K562 (cell line): ENCODE measurements at regions not wholly inside any gene's neighbourhood (a gene's known extent, or its start where the extent isn't known, plus 50 kb on each side); places are given as distances from the start of the nearest gene placed in this dataset.

Experiments
- BACH1 ChIP-seq: fragments of 200-800 bp; sonication (Bioruptor generic); IDR thresholded peaks from 2 replicates; pipeline ENCODE4 v1.6.1; 2016; ENCODE audit warnings: missing genetic modification characterization, missing compliant biosample characterization
- CBFA2T3 ChIP-seq: fragments of 450-650 bp; IDR thresholded peaks from 2 replicates; pipeline ENCODE4 v1.6.1; 2017
- CREM ChIP-seq: IDR thresholded peaks from 2 replicates; pipeline ENCODE4 v1.6.1; 2014; ENCODE audit warnings: antibody characterized with exemption, low read depth
- FOSL1 ChIP-seq: fragments of 200-800 bp; sonication (Bioruptor generic); conservative IDR thresholded peaks from 2 replicates; pipeline ENCODE4 v1.6.1; 2016; ENCODE audit warnings: missing genetic modification characterization, missing compliant biosample characterization
- HDGF ChIP-seq: fragments of 450-650 bp; IDR thresholded peaks from 2 replicates; pipeline ENCODE4 v1.6.1; 2016
- IRF1 ChIP-seq: sonication (generic); formaldehyde crosslinking; IDR thresholded peaks from 2 replicates; pipeline ENCODE4 v1.8.0; 2022; ENCODE audit warnings: missing genetic modification reagents, mild to moderate bottlenecking, borderline replicate concordance
- LCOR ChIP-seq: sonication (generic); formaldehyde crosslinking; IDR thresholded peaks from 2 replicates; pipeline ENCODE4 v1.8.0; 2022; ENCODE audit warnings: mild to moderate bottlenecking, missing genetic modification reagents
- MAZ ChIP-seq, 2 experiments: fragments of 450-650 bp in 1 of 2; sonication (generic) in 1 of 2; formaldehyde crosslinking; IDR thresholded peaks in 1 of 2; conservative IDR thresholded peaks in 1 of 2; 2 replicates each; pipeline versions ENCODE4 v1.4.0 to v1.5.0; 2020; ENCODE audit warnings: mild to moderate bottlenecking in 1 of 2, missing genetic modification reagents in 1 of 2
- MEF2A ChIP-seq: IDR thresholded peaks from 2 replicates; pipeline ENCODE4 v1.6.1; 2011; ENCODE audit warnings: low read depth, mild to moderate bottlenecking, low read length, moderate library complexity; ENCODE audit not compliant: control insufficient read depth
- NFRKB ChIP-seq: fragments of 450-650 bp; IDR thresholded peaks from 2 replicates; pipeline ENCODE4 v1.6.1; 2016; ENCODE audit warnings: low read depth
- NRF1 ChIP-seq, 2 experiments: fragments of 450-650 bp; IDR thresholded peaks in 1 of 2; conservative IDR thresholded peaks in 1 of 2; 2 replicates each; pipeline ENCODE4 v1.6.1; 2014; ENCODE audit warnings: mild to moderate bottlenecking in 2 of 2
- PATZ1 ChIP-seq: fragments of 250-450 bp; sonication (Bioruptor Pico); IDR thresholded peaks from 2 replicates; pipeline ENCODE4 v1.5.0; 2020; ENCODE audit warnings: mild to moderate bottlenecking, borderline replicate concordance
- RFX1 ChIP-seq: fragments of 450-650 bp; IDR thresholded peaks from 2 replicates; pipeline ENCODE4 v1.6.1; 2016; ENCODE audit warnings: mild to moderate bottlenecking, moderate library complexity
- SLC30A9 ChIP-seq: fragments of 250-450 bp; sonication (Bioruptor Pico); IDR thresholded peaks from 2 replicates; pipeline ENCODE4 v1.8.0; 2022; ENCODE audit warnings: mild to moderate bottlenecking, moderate library complexity
- THAP7 ChIP-seq: fragments of 250-450 bp; sonication (Bioruptor Pico); IDR thresholded peaks from 2 replicates; pipeline ENCODE4 v1.5.0; 2021
- ZBTB34 ChIP-seq: fragments of 250-450 bp; sonication (Bioruptor Pico); IDR thresholded peaks from 2 replicates; pipeline ENCODE4 v1.8.0; 2021; ENCODE audit warnings: mild to moderate bottlenecking, moderate library complexity
- ZEB2 ChIP-seq: fragments of 450-650 bp; IDR thresholded peaks from 2 replicates; pipeline ENCODE4 v1.6.1; 2016
- ZFX ChIP-seq: sonication (generic); formaldehyde crosslinking; IDR thresholded peaks from 2 replicates; pipeline ENCODE4 v1.8.0; 2022; ENCODE audit warnings: mild to moderate bottlenecking, missing genetic modification reagents, moderate library complexity
- ZNF644 ChIP-seq: fragments of 200-800 bp; sonication (Bioruptor generic); IDR thresholded peaks from 2 replicates; pipeline ENCODE4 v1.6.1; 2016; ENCODE audit warnings: low read depth, missing genetic modification characterization, missing compliant biosample characterization
- TF ChIP-seq, protein P1 (sequence below): fragments of 450-650 bp; formaldehyde crosslinking; IDR thresholded peaks from 2 replicates; pipeline ENCODE4 v1.4.0; 2020; ENCODE audit warnings: mild to moderate bottlenecking, moderate library complexity
- TF ChIP-seq, protein P2 (sequence below): fragments of 450-650 bp; conservative IDR thresholded peaks from 2 replicates; pipeline ENCODE4 v1.6.1; 2016; ENCODE audit warnings: missing genetic modification characterization, low read depth, mild to moderate bottlenecking, control low read depth, missing compliant biosample characterization

GRCh38 chr3:197394464-197395321 is 96.3 kb upstream of the DLG1 start (continued):
- TF ChIP-seq SLC30A9 (CRISPR knock-in tag) (no peak), FOSL1 (tag) (peak; percentile 99), ZBTB34 (no peak), MEF2A (no peak), BACH1 (tag) (no peak), PATZ1 (CRISPR knock-in tag) (no peak), CREM (peak; percentile 80), RFX1 (no peak), LCOR (CRISPR knock-in tag) (no peak), CBFA2T3 (peak; percentile 54), NRF1 (conservative IDR thresholded peaks at IDR 0.05 in 1 of 2, IDR thresholded peaks at IDR 0.05 in 1 of 2) (peak in 1 of 2 experiments; percentile 52; a peak in 2 of 4 replicates), IRF1 (CRISPR knock-in tag) (no peak), MAZ (CRISPR knock-in tag; conservative IDR thresholded peaks at IDR 0.05 in 1 of 2, IDR thresholded peaks at IDR 0.05 in 1 of 2) (0 out of 4 replicates have a peak, but pooled peaks of 1 of the 2 experiments have one; percentile 42), NFRKB (no peak), ZNF644 (no peak), ZEB2 (peak; percentile 64; the same call in 1 of the 2 replicates), THAP7 (CRISPR knock-in tag) (no peak), ZFX (CRISPR knock-in tag) (0 out of 2 replicates have a peak, but pooled peaks have one; percentile 19), HDGF (no peak)
- TF ChIP-seq, protein P1, sequence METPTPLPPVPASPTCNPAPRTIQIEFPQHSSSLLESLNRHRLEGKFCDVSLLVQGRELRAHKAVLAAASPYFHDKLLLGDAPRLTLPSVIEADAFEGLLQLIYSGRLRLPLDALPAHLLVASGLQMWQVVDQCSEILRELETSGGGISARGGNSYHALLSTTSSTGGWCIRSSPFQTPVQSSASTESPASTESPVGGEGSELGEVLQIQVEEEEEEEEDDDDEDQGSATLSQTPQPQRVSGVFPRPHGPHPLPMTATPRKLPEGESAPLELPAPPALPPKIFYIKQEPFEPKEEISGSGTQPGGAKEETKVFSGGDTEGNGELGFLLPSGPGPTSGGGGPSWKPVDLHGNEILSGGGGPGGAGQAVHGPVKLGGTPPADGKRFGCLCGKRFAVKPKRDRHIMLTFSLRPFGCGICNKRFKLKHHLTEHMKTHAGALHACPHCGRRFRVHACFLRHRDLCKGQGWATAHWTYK (CRISPR knock-in tag) = no peak
- TF ChIP-seq, protein P2, sequence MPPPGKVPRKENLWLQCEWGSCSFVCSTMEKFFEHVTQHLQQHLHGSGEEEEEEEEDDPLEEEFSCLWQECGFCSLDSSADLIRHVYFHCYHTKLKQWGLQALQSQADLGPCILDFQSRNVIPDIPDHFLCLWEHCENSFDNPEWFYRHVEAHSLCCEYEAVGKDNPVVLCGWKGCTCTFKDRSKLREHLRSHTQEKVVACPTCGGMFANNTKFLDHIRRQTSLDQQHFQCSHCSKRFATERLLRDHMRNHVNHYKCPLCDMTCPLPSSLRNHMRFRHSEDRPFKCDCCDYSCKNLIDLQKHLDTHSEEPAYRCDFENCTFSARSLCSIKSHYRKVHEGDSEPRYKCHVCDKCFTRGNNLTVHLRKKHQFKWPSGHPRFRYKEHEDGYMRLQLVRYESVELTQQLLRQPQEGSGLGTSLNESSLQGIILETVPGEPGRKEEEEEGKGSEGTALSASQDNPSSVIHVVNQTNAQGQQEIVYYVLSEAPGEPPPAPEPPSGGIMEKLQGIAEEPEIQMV (tag) = no peak
